Mononuclear cell (primary cell): ENCODE measurements at regions not wholly inside any gene's neighbourhood (a gene's known extent, or its start where the extent isn't known, plus 50 kb on each side); places are given as distances from the start of the nearest gene placed in this dataset.
"Not testable (repeated sequence)": the region's sequence is repeated elsewhere in the genome, so short reads cannot be mapped to it uniquely, and the experiment has no call there.

Source experiments
- H3K27me3 ChIP-seq: 2 replicates; pipeline ENCODE4 v1.6.0; 2011; ENCODE audit warnings: low read length, control low read depth; ENCODE audit not compliant: insufficient read depth
- H3K4me1 ChIP-seq: 2 replicates; pipeline ENCODE4 v1.5.1; 2011; ENCODE audit warnings: mild to moderate bottlenecking, low read length, control low read depth; ENCODE audit not compliant: insufficient read depth
- H3K4me3 ChIP-seq: 2 replicates; pipeline ENCODE4 v1.5.1; 2011; ENCODE audit warnings: mild to moderate bottlenecking, low read length, moderate library complexity
- H3K9me3 ChIP-seq: 2 replicates; pipeline ENCODE4 v1.5.1; 2011; ENCODE audit warnings: low read depth, mild to moderate bottlenecking, control low read depth, low read length

- Histone ChIP-seq H3K27me3 (peaks cover 2% of the 10 kb centered on the region), H3K9me3 (no peaks in the 10 kb centered on the region), H3K4me1 (peaks cover 26% of the 10 kb centered on the region), H3K4me3 (no peak overlapping the region)
These were observed 137.6 kb upstream of the ATXN1 start for GRCh38 chr6:16898640-16899396.

- H3K4me3 ChIP-seq: no peak overlapping the region
- H3K4me1 ChIP-seq: peaks cover 15% of the 10 kb centered on the region
- H3K9me3 ChIP-seq: peaks cover 8% of the 10 kb centered on the region
- peaks cover 2% of the 10 kb centered on the region for H3K27me3 ChIP-seq
These were observed 136.4 kb upstream of the ATXN1 start for GRCh38 chr6:16897669-16898068.

- peaks cover 4% of the 10 kb centered on the region for H3K4me1 ChIP-seq
- peaks cover 8% of the 10 kb centered on the region for H3K9me3 ChIP-seq
- H3K4me3 ChIP-seq: no peak overlapping the region
- H3K27me3 ChIP-seq: peaks cover 2% of the 10 kb centered on the region
These were observed 133.0 kb upstream of the ATXN1 start for GRCh38 chr6:16894301-16894700.

GRCh38 chr6:16891110-16891509, 129.8 kb upstream of the ATXN1 start:
- H3K4me1 ChIP-seq: peaks cover 12% of the 10 kb centered on the region
- not testable (repeated sequence) for H3K4me3 ChIP-seq, H3K9me3 ChIP-seq, H3K27me3 ChIP-seq

- peaks cover 12% of the 10 kb centered on the region for H3K4me1 ChIP-seq
- no peaks in the 10 kb centered on the region for H3K9me3 ChIP-seq
- H3K27me3 ChIP-seq: peaks cover 10% of the 10 kb centered on the region
- H3K4me3 ChIP-seq: no peak overlapping the region
These were observed 124.3 kb upstream of the ATXN1 start for GRCh38 chr6:16885411-16886160.

GRCh38 chr6:16884526-16884925, 123.3 kb upstream of the ATXN1 start:
- H3K4me1 ChIP-seq: peaks cover 10% of the 10 kb centered on the region
- peaks cover 14% of the 10 kb centered on the region for H3K27me3 ChIP-seq
- H3K4me3 ChIP-seq: no peak overlapping the region
- no peaks in the 10 kb centered on the region for H3K9me3 ChIP-seq

- Histone ChIP-seq H3K4me3 (no peak overlapping the region), H3K4me1 (no peaks in the 10 kb centered on the region), H3K27me3 (peaks cover 19% of the 10 kb centered on the region), H3K9me3 (peaks cover 3% of the 10 kb centered on the region)
These were observed 122.2 kb upstream of the ATXN1 start for GRCh38 chr6:16883414-16883813.

GRCh38 chr6:16882230-16882629, 121.0 kb upstream of the ATXN1 start:
- peaks cover 5% of the 10 kb centered on the region for H3K9me3 ChIP-seq
- no peak overlapping the region for H3K4me3 ChIP-seq
- no peaks in the 10 kb centered on the region for H3K4me1 ChIP-seq
- peaks cover 21% of the 10 kb centered on the region for H3K27me3 ChIP-seq

GRCh38 chr6:16876852-16877251, 115.6 kb upstream of the ATXN1 start:
- not testable (repeated sequence) for H3K4me3 ChIP-seq, H3K4me1 ChIP-seq, H3K9me3 ChIP-seq
- peaks cover 16% of the 10 kb centered on the region for H3K27me3 ChIP-seq

- Histone ChIP-seq H3K27me3 (peaks cover 13% of the 10 kb centered on the region), H3K4me1 (no peaks in the 10 kb centered on the region), H3K4me3 (no peak overlapping the region), H3K9me3 (peaks cover 5% of the 10 kb centered on the region)
These were observed 114.9 kb upstream of the ATXN1 start for GRCh38 chr6:16876201-16876600.

- H3K4me3 ChIP-seq: no peak overlapping the region
- no peaks in the 10 kb centered on the region for H3K4me1 ChIP-seq
These were observed 112.4 kb upstream of the ATXN1 start for GRCh38 chr6:16873698-16874097.

GRCh38 chr6:16872543-16873235, 111.4 kb upstream of the ATXN1 start:
- H3K4me3 ChIP-seq: no peak overlapping the region
- no peaks in the 10 kb centered on the region for H3K9me3 ChIP-seq
- no peaks in the 10 kb centered on the region for H3K4me1 ChIP-seq
- H3K27me3 ChIP-seq: peaks cover 2% of the 10 kb centered on the region

More at GRCh38 chr6:16873698-16874097, 112.4 kb upstream of the ATXN1 start:
- peaks cover 5% of the 10 kb centered on the region for H3K9me3 ChIP-seq
- H3K27me3 ChIP-seq: peaks cover 7% of the 10 kb centered on the region

- no peaks in the 10 kb centered on the region for H3K4me1 ChIP-seq
- H3K4me3 ChIP-seq: no peak overlapping the region
- peaks cover 2% of the 10 kb centered on the region for H3K27me3 ChIP-seq
- no peaks in the 10 kb centered on the region for H3K9me3 ChIP-seq
These were observed 109.8 kb upstream of the ATXN1 start for GRCh38 chr6:16871047-16871446.

- no peaks in the 10 kb centered on the region for H3K9me3 ChIP-seq
- H3K4me1 ChIP-seq: no peaks in the 10 kb centered on the region
- peaks cover 2% of the 10 kb centered on the region for H3K27me3 ChIP-seq
- H3K4me3 ChIP-seq: no peak overlapping the region
These were observed 107.7 kb upstream of the ATXN1 start for GRCh38 chr6:16868968-16869367.

GRCh38 chr6:16857969-16858592, 96.8 kb upstream of the ATXN1 start:
- no peak overlapping the region for H3K4me3 ChIP-seq
- H3K27me3 ChIP-seq: no peaks in the 10 kb centered on the region
- no peaks in the 10 kb centered on the region for H3K9me3 ChIP-seq
- peaks cover under 1% of the 10 kb centered on the region for H3K4me1 ChIP-seq
